ENCODE measurements at regions not wholly inside any gene's neighbourhood (a gene's known extent, or its start where the extent isn't known, plus 50 kb on each side); places are given as distances from the start of the nearest gene placed in this dataset.

DNA sequence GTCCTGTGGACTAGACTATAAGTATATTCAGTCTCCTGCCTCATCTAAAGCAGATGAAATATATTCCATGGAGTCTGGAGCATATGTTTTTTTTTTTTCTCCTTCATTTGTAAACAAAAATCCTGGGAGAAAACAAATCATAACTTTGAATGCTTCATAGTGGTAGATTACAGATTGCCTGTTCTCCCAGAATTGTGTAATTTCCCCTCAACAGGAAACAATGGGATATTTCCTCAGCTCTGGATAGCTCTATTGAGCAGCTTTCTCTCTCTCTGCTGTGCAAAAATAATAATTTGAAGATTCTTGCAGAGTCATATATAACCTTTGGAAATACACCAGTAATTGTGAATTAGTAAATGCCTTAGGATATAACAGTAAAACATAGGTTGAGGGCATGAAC, 1406.6 kb upstream of the ACVR2A start:
- Histone ChIP-seq H3K23ac (ENCODE audit: low read length in 2 of 2) (no peak overlapping the region), H2BK5ac (ENCODE audit: low read depth, low read length, poor library complexity, severe bottlenecking) (no peak overlapping the region), H3K27me3 (ENCODE audit: control insufficient read depth in 1 of 2, insufficient read depth in 1 of 2, low read length in 2 of 2) (no peaks in the 10 kb centered on the region), H3K4me1 (ENCODE audit: control insufficient read depth, insufficient read depth, low read depth, low read length) (no peaks in the 10 kb centered on the region), H3K4ac (ENCODE audit: low read depth in 1 of 2, low read length in 2 of 2) (no peak overlapping the region), H3K9ac (ENCODE audit: low read length) (no peak overlapping the region), H4K91ac (ENCODE audit: low read length) (no peak overlapping the region), H2BK15ac (ENCODE audit: low read depth, poor library complexity, severe bottlenecking) (no peak overlapping the region), H3K36me3 (ENCODE audit: control insufficient read depth in 1 of 2, insufficient read depth in 2 of 2, low read depth in 1 of 2, low read length in 2 of 2) (no peaks in the 10 kb centered on the region), H3K18ac (ENCODE audit: low read depth in 1 of 2, low read length in 2 of 2) (no peak overlapping the region), H3K4me3 (ENCODE audit: insufficient read depth in 1 of 2, low read depth in 1 of 2, low read length in 2 of 2) (no peak overlapping the region), H3K9me3 (ENCODE audit: control insufficient read depth, low read length) (no peaks in the 10 kb centered on the region), H2BK120ac (ENCODE audit: low read depth, low read length) (no peak overlapping the region), H2BK12ac (ENCODE audit: low read length in 2 of 2) (no peak overlapping the region), H3K14ac (ENCODE audit: low read length in 2 of 2) (no peak overlapping the region), H2AK5ac (ENCODE audit: low read length, severe bottlenecking) (no peak overlapping the region), H3K4me2 (ENCODE audit: low read length, poor library complexity, severe bottlenecking) (no peak overlapping the region), H4K8ac (ENCODE audit: low read length) (no peak overlapping the region), H3K27ac (ENCODE audit: low read length, poor library complexity, severe bottlenecking) (no peak overlapping the region), H2AFZ (ENCODE audit: low read depth, low read length) (no peak overlapping the region), H3K79me1 (replicated peaks; ENCODE audit: low read length, poor library complexity, severe bottlenecking) (no peaks in the 10 kb centered on the region)
- no peak for DNase-seq

DNA sequence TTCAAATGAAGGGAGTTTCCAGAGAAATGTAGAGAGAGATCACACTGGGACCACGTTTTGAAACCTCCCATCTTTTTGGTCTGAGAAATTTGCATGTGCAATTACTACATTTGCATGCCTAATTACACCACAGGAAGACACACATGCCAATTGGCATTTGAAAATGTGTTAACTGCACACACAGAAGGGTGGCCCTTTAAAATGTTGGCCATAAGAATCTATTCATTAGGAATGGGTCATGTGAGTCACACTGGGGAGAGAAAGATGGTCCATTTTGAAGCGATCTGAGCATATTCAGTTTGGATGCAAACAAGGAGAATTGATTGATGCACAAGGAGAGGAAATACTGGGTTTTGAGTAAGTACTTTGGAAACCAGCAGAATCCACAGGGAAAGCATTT, 1407.1 kb upstream of the ACVR2A start:
- Histone ChIP-seq H3K79me1 (replicated peaks; ENCODE audit: low read length, poor library complexity, severe bottlenecking) (no peaks in the 10 kb centered on the region), H4K8ac (ENCODE audit: low read length) (no peak overlapping the region), H3K23ac (ENCODE audit: low read length in 2 of 2) (no peak overlapping the region), H2BK12ac (ENCODE audit: low read length in 2 of 2) (no peak overlapping the region), H3K9ac (ENCODE audit: low read length) (no peak overlapping the region), H3K4me3 (ENCODE audit: insufficient read depth in 1 of 2, low read depth in 1 of 2, low read length in 2 of 2) (no peak overlapping the region), H3K4me1 (ENCODE audit: control insufficient read depth, insufficient read depth, low read depth, low read length) (no peaks in the 10 kb centered on the region), H3K36me3 (ENCODE audit: control insufficient read depth in 1 of 2, insufficient read depth in 2 of 2, low read depth in 1 of 2, low read length in 2 of 2) (no peaks in the 10 kb centered on the region), H4K91ac (ENCODE audit: low read length) (no peak overlapping the region), H2AK5ac (ENCODE audit: low read length, severe bottlenecking) (no peak overlapping the region), H3K27me3 (ENCODE audit: control insufficient read depth in 1 of 2, insufficient read depth in 1 of 2, low read length in 2 of 2) (no peaks in the 10 kb centered on the region), H2BK15ac (ENCODE audit: low read depth, poor library complexity, severe bottlenecking) (no peak overlapping the region), H2AFZ (ENCODE audit: low read depth, low read length) (no peak overlapping the region), H3K9me3 (ENCODE audit: control insufficient read depth, low read length) (no peaks in the 10 kb centered on the region), H3K14ac (ENCODE audit: low read length in 2 of 2) (no peak overlapping the region), H2BK120ac (ENCODE audit: low read depth, low read length) (no peak overlapping the region), H3K18ac (ENCODE audit: low read depth in 1 of 2, low read length in 2 of 2) (peak overlapping the region in 1 of 2 experiments; percentile 64), H3K4me2 (ENCODE audit: low read length, poor library complexity, severe bottlenecking) (no peak overlapping the region), H3K4ac (ENCODE audit: low read depth in 1 of 2, low read length in 2 of 2) (no peak overlapping the region), H2BK5ac (ENCODE audit: low read depth, low read length, poor library complexity, severe bottlenecking) (no peak overlapping the region), H3K27ac (ENCODE audit: low read length, poor library complexity, severe bottlenecking) (no peak overlapping the region)
- 70% methylated on average over 2 of the region's 2 CpGs for WGBS
- no peak for DNase-seq

DNA sequence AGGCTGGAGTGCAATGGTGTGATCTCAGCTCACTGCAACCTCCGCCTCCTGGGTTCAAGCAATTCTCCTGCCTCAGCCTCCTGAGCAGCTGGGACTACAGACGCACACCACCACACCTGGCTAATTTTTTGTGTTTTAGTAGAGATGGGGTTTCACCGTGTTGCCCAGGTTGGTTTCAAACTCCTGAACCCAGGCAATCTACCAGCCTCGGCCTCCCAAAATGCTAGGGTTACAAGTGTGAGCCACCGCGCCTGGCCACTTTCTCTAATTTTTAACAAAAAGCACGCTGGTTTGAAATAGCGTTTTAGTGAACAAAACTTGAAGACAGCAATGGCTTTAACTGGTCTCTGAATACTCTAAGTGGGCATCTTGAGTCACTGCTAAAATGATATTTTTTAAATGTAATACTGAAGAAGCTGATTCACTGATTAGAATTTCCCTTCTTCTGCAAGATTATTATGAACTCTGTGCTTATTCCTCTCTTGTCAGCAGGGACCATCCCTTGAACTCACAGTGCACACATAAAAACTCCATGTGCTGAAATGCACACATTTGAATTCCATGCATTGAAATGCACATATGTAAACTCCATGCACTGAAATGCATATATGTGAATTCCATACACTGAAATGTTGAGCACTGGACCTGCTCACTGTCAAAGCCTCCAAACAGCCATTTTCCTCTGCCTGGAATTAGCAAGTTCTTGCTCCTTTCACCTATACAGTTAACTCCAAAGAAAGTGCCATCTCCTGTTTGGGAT, 1411.5 kb upstream of the ACVR2A start:
- H3K14ac ChIP-seq (ENCODE audit: low read length in 2 of 2) = no peak overlapping the region
- no peak overlapping the region for H3K4me2 ChIP-seq (ENCODE audit: low read length, poor library complexity, severe bottlenecking)
- no peaks in the 10 kb centered on the region for H3K36me3 ChIP-seq (ENCODE audit: control insufficient read depth in 1 of 2, insufficient read depth in 2 of 2, low read depth in 1 of 2, low read length in 2 of 2)
- no peak overlapping the region for H3K23ac ChIP-seq (ENCODE audit: low read length in 2 of 2)
- H4K8ac ChIP-seq (ENCODE audit: low read length) = no peak overlapping the region
- H3K4ac ChIP-seq (ENCODE audit: low read depth in 1 of 2, low read length in 2 of 2) = no peak overlapping the region
- no peaks in the 10 kb centered on the region for H3K4me1 ChIP-seq (ENCODE audit: control insufficient read depth, insufficient read depth, low read depth, low read length)
- H2BK120ac ChIP-seq (ENCODE audit: low read depth, low read length) = no peak overlapping the region
- H2AK5ac ChIP-seq (ENCODE audit: low read length, severe bottlenecking) = no peak overlapping the region
- H3K4me3 ChIP-seq (ENCODE audit: insufficient read depth in 1 of 2, low read depth in 1 of 2, low read length in 2 of 2) = no peak overlapping the region
- no peak overlapping the region for H4K91ac ChIP-seq (ENCODE audit: low read length)
- DNase-seq = no peak
- H3K79me1 ChIP-seq (replicated peaks; ENCODE audit: low read length, poor library complexity, severe bottlenecking) = no peaks in the 10 kb centered on the region
- H3K9me3 ChIP-seq (ENCODE audit: control insufficient read depth, low read length) = no peaks in the 10 kb centered on the region
- WGBS = 96% methylated on average over 6 of the region's 8 CpGs
- H3K27ac ChIP-seq (ENCODE audit: low read length, poor library complexity, severe bottlenecking) = no peak overlapping the region
- H3K27me3 ChIP-seq (ENCODE audit: control insufficient read depth in 1 of 2, insufficient read depth in 1 of 2, low read length in 2 of 2) = no peaks in the 10 kb centered on the region
- H2AFZ ChIP-seq (ENCODE audit: low read depth, low read length) = no peak overlapping the region
- no peak overlapping the region for H2BK5ac ChIP-seq (ENCODE audit: low read depth, low read length, poor library complexity, severe bottlenecking)
- no peak overlapping the region for H3K18ac ChIP-seq (ENCODE audit: low read depth in 1 of 2, low read length in 2 of 2)
- no peak overlapping the region for H2BK12ac ChIP-seq (ENCODE audit: low read length in 2 of 2)
- H3K9ac ChIP-seq (ENCODE audit: low read length) = no peak overlapping the region
- no peak overlapping the region for H2BK15ac ChIP-seq (ENCODE audit: low read depth, poor library complexity, severe bottlenecking)

DNA sequence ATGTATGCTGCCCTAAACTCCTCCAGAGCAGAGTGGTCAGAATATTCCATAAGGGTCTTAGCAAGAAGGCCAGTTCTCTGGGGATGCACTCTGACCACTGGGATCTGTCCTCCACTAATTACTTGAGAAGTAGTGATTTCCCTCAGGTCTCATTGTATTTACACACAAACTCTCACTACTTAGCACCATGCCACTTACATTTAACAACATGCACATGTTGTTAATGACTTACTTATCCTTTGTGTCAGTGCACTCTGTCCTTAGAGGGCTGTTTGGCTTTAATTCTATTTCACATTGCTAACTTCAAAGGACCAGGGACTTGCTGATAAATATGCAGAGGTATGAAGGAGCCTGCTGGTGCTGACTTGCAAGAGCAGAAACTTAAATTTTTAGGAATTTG, 1415.5 kb upstream of the ACVR2A start:
- no peak overlapping the region for H3K4me2 ChIP-seq (ENCODE audit: low read length, poor library complexity, severe bottlenecking)
- no peak overlapping the region for H4K91ac ChIP-seq (ENCODE audit: low read length)
- H4K8ac ChIP-seq (ENCODE audit: low read length) = no peak overlapping the region
- H2BK120ac ChIP-seq (ENCODE audit: low read depth, low read length) = no peak overlapping the region
- no peaks in the 10 kb centered on the region for H3K79me1 ChIP-seq (replicated peaks; ENCODE audit: low read length, poor library complexity, severe bottlenecking)
- H3K9me3 ChIP-seq (ENCODE audit: control insufficient read depth, low read length) = no peaks in the 10 kb centered on the region
- no peak overlapping the region for H3K4me3 ChIP-seq (ENCODE audit: insufficient read depth in 1 of 2, low read depth in 1 of 2, low read length in 2 of 2)
- no peak overlapping the region for H3K27ac ChIP-seq (ENCODE audit: low read length, poor library complexity, severe bottlenecking)
- no peaks in the 10 kb centered on the region for H3K36me3 ChIP-seq (ENCODE audit: control insufficient read depth in 1 of 2, insufficient read depth in 2 of 2, low read depth in 1 of 2, low read length in 2 of 2)
- H2BK15ac ChIP-seq (ENCODE audit: low read depth, poor library complexity, severe bottlenecking) = no peak overlapping the region
- H3K4me1 ChIP-seq (ENCODE audit: control insufficient read depth, insufficient read depth, low read depth, low read length) = no peaks in the 10 kb centered on the region
- no peak overlapping the region for H3K23ac ChIP-seq (ENCODE audit: low read length in 2 of 2)
- no peak overlapping the region for H3K9ac ChIP-seq (ENCODE audit: low read length)
- no peak overlapping the region for H3K14ac ChIP-seq (ENCODE audit: low read length in 2 of 2)
- H3K27me3 ChIP-seq (ENCODE audit: control insufficient read depth in 1 of 2, insufficient read depth in 1 of 2, low read length in 2 of 2) = no peaks in the 10 kb centered on the region
- no peak overlapping the region for H2BK12ac ChIP-seq (ENCODE audit: low read length in 2 of 2)
- no peak overlapping the region for H2BK5ac ChIP-seq (ENCODE audit: low read depth, low read length, poor library complexity, severe bottlenecking)
- no peak overlapping the region for H3K18ac ChIP-seq (ENCODE audit: low read depth in 1 of 2, low read length in 2 of 2)
- DNase-seq = no peak
- no peak overlapping the region for H2AK5ac ChIP-seq (ENCODE audit: low read length, severe bottlenecking)
- H2AFZ ChIP-seq (ENCODE audit: low read depth, low read length) = no peak overlapping the region
- no peak overlapping the region for H3K4ac ChIP-seq (ENCODE audit: low read depth in 1 of 2, low read length in 2 of 2)
